SKM-1 treated with dmso at 0.1 percent for 144 hours (cell line): ENCODE measurements at regions not wholly inside any gene's neighbourhood (a gene's known extent, or its start where the extent isn't known, plus 50 kb on each side); places are given as distances from the start of the nearest gene placed in this dataset.
"Not testable (repeated sequence)": the region's sequence is repeated elsewhere in the genome, so short reads cannot be mapped to it uniquely, and the experiment has no call there.

Experiments
- DNase-seq: peaks from one replicate; lab custom pipeline; 2025; ENCODE audit not compliant: unreplicated experiment; lab: John Stamatoyannopoulos, UW

DNA sequence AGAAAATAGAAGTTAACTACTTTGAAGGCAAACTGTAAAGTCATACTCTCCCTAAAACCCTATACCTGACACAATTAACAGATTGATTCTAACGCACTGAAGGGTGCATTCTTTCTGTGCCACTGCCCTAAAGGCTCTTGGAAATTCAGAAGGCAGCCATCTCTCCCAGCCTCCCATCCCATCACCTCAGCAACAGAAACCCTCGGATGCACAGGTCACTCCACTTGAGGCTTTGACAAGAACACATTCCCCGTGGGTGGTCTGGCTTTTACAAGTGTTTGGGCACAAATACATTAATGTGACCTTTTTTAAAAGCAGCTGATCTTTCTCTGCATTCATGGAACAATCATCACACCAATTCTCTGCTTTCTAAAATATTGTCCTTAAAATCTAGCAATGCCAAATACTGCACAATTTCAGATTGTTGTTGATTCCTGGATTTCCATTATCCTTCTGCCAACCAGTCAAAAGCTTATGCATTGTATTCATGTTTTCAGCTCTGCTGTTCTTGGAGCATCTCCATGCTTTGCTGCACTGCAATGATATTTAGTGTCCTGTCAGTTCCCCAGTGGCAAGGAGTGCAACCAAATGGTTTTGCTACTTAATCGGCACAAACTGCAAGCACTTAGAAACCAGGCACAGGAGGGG, 175.6 kb downstream of the TMEM161B start:
- DNase-seq, result no peak

DNA sequence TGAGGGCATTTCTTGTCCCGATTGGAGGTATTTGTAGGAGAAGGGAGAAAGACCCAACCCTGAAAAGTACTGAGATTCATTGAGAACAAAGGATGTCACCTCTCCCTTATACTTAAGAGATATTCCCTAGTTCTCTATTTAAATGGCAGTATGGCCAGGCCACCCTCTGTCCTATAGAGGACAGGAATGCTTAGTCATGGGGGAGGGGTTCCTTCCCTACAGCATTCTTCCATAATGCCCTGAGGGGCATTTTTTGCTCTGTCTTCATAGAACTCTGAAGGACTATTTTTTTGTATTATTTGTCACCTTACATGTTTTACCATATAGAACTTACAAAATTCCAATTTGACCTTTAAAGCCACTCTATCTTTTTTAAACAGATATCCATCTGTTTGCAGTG, 176.3 kb downstream of the TMEM161B start:
- DNase-seq, result no peak

DNA sequence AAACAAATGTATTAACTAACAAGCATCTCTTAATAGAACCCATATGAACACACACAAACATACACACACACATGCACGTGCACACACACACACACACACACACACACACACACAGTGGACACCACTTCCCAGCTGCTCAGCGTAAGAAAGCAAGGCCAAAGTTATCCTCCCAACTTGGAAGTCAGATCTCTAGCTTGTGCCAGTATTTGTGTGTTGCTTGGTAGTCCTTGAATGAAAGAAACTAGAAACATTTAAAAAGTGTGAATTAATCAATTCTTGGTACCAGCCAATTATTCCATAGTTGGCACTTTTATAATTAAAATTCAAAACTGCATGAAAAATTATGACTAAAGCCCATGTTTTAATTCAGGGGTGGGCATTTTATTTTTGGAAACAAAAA, 178.1 kb downstream of the TMEM161B start:
- no peak for DNase-seq

DNA sequence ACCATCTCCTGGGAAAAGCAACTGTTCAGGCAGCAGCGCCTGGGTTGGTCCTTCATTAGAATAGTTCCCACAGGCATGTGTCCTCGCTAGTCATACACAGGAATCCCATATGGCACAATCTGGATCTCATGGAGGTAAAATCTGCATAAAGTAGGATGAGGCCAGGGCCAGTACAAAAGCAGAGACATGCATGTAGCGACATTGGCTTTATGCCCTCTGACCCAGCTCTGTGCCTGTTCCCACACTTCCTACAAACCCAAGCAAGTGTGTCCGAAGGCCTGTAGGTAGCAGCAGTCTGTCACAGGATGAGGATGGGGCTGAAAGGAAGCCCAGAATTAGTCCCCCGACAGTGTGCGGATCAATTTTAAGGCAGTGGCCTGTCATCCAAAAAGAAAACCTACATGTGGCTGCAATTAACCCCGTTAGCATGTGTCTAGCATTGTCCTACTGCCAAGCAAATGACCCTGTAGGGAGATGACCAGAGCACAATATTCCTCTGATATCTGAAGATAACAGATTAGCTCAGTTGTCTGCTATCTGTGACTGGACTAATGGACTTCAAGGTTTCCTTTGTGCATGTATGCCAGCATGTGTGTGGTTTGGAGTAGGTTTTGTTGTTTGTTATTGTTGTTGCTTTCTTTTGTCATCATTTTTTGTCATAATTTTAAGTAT, 178.8 kb downstream of the TMEM161B start:
- no peak for DNase-seq

DNA sequence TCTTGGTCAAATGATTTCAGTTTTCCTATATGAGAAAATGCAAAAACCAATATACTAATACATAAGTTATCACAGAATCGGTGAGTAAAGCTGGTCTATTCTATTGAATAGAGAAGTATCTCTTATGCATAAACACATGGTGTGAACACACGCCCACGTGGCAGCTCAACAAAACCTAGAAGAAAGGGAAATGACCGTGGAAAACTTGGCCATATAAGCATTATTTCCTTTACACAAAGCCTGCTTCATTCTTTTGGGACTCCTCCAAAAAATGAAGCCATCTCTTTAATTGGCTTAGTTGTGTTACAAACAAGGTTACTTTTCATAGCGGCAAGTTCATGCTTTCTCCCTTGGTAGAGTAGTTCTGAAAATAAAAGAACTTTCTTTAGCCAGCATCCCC, 183.2 kb downstream of the TMEM161B start:
- no peak for DNase-seq

DNA sequence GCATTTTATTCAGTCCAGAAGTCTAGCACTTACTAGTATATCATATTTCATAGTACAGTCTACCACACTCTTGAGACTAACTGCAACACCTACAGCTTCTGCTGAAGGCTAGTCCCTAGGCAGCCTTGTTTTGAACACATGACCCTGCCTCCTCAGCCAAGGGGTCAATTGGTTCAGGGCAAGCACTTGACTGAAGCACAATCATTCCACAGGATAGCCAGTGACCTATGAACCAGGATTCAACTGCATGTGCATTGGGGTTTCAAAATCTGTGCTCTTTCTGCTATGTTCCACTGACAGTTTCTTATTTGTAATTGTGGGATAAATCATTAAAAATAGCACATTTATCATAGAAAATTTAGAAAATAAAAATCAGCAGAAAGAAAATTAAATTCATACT, 186.8 kb downstream of the TMEM161B start:
- no peak for DNase-seq

DNA sequence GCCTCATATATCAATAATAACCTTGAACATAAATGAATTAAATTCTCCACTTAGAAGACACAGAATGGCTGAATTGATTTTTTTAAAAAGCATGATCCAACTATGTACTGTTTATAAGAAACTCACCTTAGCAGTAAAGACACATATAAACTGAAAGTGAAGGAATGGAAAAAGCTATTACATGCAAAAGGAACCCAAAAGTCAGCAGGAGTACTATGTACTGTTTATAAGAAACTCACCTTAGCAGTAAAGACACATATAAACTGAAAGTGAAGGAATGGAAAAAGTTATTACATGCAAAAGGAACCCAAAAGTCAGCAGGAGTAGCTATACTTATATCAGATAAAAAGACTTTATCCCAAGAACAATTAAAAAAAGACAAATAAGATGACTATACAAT, 204.8 kb downstream of the TMEM161B start:
- no peak for DNase-seq

DNA sequence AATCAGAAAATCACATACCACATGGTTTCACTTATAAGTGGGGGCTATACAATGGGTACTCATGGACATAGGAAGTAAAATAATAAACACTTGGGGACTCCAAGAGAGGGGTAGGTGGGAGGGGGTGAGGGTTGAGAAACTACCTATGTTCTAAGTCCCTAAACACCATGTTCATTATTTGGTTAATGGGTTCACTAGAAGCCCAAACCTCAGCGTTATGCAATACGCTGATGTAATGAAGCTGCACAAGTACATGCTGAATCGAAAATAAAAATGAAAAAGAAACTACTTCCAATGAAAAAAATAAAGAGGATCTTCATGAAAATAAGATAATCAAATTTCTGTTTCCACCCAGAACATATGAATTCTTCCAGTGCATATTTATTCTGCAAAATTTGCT, 208.5 kb downstream of the TMEM161B start:
- no peak for DNase-seq

DNA sequence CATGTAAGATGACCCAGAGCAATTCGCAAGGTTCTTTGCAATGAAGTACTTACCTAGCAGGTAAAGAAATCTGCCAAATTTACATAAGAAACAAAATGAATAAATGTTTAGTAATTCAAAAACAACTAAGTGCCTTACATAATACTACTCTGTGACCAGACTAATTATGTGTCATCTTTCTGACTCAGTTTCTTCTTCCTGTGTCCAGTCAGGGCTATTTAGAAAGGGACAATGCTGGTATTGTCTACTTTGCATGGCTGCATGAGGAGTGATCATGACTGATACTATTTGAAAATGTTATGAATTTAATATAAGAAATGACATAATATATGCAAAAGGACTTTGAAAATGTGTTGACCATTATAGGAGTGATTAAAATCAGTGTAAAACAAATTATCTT, 210.0 kb downstream of the TMEM161B start:
- DNase-seq, result no peak

DNA sequence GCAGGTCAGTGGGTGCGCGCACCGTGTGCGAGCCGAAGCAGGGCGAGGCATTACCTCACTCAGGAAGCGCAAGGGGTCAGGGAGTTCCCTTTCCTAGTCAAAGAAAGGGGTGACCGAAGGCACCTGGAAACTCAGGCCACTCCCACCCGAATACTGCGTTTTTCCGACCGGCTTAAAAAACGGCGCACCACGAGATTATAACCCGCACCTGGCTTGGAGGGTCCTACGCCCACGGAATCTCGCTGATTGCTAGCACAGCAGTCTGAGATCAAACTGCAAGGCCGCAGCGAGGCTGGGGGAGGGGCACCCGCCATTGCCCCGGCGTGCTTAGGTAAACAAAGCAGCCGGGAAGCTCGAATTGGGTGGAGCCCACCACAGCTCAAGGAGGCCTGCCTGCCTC, 216.2 kb downstream of the TMEM161B start:
- DNase-seq, result not testable (repeated sequence)

DNA sequence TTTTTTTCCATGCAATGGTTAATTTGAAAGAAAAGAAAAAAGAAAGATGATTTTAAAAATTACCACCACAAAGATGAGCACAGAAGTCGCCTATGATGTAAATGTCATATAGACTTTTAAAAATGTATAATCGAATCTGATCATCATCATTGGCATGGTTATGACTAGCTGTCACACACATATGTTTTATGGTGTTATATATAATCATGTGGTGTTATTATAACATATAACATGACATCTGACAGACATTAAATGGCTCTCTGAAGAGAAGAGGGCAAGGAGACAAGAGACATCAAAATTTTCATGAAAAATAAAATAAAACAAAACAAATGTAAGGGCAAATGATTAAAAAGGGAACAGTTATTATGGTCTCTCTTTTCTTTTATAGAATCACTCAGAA, 217.5 kb downstream of the TMEM161B start:
- no peak for DNase-seq

DNA sequence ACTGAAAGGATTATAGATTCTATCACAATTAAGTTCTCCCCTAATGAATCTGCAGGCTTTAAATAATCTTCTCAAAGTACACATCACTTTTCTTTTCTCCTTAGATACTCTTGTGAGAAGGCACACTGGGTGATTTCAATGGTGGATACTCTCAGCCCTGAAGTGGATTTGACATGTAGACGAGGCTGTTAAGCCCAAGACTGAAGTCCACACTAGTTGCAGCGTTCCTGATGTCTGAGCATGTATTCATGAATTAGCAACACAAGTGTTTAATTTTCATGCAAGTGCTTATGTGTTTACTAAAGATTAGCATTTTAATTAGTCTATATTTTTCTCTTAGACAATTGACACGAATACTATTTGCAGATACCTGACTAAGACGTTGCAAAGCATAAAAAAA, 218.9 kb downstream of the TMEM161B start:
- no peak for DNase-seq

DNA sequence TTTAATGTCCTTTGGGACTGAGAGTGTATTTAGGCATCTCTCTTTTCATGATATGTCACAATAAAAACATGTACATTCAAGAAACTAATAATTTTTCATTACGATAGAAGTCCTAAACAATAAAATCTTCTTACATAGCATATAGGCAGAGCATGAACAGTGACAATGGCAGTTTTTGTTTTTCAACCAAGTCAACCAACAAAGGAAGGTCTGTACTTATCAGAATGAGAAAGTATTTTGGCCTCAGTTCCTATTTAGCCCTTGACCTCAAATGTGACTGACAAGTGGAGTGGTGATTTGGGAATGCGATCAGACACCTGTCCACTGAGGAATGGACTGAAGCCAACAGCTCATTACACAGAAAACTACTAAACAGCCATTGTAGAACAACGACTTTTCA, 219.5 kb downstream of the TMEM161B start:
- DNase-seq, result no peak

DNA sequence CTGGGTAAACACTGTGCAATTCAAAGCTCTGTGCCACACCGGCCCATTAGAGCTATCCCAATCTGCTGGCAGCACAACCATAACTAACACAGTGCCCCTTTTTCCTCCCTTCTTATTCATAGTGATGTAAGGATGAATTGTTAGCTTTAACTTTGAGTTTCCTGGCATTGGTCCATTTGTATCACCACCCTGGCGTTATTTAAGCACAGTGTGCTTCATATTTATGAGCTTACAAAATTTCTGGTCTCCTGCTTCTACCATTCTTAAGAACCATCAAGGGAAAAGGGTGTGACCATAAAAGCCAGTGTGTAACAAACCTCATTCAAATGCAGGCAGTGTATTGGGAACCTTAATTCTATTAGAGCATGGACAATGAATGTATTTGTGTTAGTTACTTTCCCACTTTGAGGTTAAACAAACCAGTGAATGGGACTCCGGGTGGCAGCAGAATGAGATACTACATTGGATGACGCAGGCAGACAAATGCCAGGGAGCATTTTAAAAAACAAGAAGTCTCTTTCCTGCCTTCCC, 222.6 kb downstream of the TMEM161B start:
- DNase-seq, result no peak

DNA sequence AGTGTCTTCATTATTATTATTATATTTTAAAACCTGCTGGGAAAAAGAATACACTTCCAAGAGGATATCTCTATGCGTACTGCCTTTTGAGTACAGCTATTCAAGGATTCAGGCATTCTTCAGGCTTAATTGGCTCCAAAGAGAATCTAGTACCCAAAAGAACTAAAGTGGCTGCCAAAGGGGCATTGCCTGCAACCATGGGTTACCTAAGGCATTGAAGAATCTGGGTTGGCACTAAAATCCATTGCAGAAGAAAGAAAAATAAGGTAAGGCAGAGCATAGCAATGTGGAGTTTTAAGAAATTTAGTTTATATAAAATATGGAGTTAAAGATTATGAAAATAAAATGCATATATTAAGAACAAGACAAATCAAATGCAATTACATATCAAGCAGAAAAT, 223.5 kb downstream of the TMEM161B start:
- DNase-seq, result no peak

DNA sequence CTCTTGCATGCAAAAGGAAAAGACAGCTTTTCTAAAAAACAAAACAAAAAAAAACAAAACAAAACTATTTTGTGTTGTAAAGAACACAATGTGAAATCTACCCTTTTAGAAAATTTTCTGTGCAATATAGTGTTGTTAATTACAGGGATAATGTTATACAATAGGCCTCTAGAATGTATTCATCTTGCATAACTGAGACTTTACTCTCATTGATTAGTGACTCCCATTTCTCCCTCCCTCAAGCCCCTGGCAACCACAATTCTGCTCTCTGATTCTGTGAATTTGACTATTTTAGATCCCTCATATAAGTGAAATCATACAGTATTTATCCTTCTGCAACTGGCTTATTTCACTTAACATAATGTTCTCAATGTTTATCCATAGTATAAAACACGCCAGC, 234.1 kb downstream of the TMEM161B start:
- no peak for DNase-seq

DNA sequence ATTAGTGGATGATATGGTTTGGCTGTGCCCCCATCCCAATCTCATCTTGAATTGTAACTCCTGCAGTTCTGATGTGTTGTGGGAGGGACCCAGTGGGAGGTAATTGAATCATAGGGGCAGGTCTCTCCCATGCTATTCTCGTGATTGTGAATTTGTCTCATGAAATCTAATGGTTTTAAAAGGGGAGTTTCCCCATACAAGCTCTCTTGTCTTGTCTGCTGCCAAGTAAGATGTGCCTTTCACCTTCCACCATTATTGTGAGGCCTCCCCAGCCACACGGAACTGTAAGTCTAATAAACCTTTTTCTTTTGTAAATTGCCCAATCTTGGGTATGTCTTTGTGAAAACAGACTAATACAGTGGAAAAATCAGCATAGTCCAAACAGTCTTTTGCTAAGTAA, 235.5 kb downstream of the TMEM161B start:
- DNase-seq, result no peak

DNA sequence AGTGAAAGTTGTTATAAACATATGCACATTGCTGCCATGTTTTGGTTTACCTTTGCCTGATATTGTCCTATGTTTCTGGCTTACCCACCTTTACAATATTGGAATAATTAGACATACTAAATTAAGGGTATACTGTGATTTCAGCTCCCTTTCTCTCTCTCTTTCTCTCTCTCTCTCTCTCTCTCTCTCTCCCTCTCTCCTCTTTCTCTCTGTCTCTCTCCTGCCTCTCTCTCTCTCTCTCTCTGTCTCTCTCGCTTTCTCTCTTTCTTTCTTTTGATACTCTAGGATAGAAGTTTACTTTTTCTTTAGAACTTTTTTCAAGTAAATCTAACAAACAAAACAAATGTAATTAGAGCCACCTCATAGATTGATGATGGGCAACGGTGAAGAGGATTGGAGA, 239.6 kb downstream of the TMEM161B start:
- DNase-seq, result no peak

DNA sequence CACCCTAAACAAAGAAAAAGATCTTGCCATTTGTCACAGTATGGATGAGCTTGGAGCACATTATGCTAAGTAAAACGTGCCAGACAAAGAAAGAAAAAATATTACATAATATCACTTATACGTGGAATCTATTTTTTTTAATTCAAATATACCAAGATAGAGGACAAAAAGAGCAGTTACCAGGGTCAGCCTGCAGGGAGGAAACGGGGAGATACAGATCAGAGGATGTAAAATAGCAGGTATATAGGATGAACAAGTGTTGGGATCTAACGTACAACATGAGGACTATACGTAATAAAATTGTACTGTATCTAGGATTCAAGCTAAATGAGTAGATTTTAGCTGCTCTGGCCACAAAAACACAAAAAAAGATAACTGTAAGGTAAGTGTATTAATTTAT, 247.5 kb downstream of the TMEM161B start:
- DNase-seq, result no peak

DNA sequence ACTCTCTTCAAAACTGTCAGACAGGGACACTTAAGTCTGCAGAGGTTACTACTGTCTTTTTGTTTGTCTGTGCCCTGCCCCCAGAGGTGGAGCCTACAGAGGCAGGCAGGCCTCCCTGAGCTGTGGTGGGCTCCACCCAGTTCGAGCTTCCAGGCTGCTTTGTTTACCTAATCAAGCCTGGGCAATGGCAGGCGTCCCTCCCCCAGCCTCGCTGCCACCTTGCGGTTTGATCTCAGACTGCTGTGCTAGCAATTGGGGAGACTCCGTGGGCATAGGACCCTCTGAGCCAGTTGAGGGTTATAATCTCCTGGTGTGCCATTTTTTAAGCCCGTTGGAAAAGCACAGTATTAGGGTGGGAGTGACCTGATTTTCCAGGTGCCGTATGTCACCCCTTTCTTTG, 253.7 kb downstream of the TMEM161B start:
- DNase-seq, result not testable (repeated sequence)

DNA sequence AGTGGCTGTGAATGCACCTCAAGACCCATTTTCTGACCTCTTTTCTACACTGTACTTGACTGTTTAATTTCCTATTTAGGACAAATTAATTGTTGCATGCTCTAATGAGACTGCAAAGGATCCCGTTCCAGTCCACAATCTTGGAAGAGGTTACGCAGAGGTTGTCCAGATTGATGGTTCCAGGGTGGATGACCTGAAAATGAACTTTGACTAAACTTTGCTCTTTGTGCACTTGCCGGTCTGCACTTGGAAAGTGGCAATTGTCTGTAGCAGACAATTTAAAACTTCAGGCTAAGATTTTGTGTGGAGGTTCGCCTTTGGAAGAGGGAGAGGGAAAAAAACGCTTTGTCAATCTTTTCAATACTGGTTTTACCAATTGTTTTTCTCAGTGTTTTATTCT, 267.8 kb downstream of the TMEM161B start:
- DNase-seq, result no peak

DNA sequence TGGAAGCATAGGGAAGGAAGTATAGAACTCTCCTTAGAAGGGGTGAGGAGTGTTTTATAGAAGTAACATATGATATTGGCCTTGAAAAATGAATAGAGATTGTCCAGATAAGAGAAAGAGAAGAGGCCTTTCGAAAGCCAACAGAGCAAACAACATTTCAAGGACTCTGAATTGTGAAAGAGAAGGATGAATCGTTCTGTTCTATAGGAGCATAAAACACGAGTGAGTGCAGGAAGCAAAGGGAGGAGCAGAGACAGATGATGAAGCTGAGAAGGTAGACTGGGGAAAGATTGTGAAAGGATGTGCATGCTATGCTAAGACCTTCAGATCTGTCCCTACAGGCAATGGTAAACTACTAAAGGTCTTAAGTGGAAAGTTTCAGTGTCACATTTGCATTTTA, 271.0 kb downstream of the TMEM161B start:
- DNase-seq, result no peak

DNA sequence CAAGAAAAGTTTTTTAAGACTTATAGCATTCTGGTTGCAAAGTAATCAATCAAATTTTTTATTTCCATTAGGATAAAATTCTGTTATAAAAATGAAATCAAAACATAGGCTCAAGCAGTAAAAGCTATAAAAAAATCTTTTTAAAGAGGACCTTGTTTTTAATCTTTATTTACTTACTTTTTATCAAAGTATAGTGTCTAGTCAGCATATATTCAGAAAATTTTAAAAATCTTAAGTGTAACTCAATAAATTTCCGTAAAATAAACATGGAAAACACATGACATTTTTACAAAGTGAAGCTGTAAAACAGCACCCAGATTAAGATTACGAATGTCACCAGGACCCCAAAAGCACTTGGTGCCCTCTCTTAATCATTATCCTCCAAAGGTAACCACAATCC, 302.4 kb downstream of the TMEM161B start:
- DNase-seq, result no peak
